Astrocyte (in vitro differentiated cells and primary cell): ENCODE measurements at regions not wholly inside any gene's neighbourhood (a gene's known extent, or its start where the extent isn't known, plus 50 kb on each side); places are given as distances from the start of the nearest gene placed in this dataset.

ENCODE experiments used
- DNase-seq: peaks from one replicate; pipeline ENCODE4 v3.0.0-alpha.2; 2010; ENCODE audit warnings: low read depth
- FAIRE-seq: peaks from 2 replicates; lab custom pipeline; 2011; peaks lifted over from hg19 to GRCh38; lab: Jason Lieb, UNC
- H2AFZ ChIP-seq: 2 replicates; pipeline ENCODE4 v1.6.0; 2012; ENCODE audit warnings: low read depth, low read length, inconsistent platforms
- H3K27ac ChIP-seq: 2 replicates; pipeline ENCODE4 v1.5.1; 2011; ENCODE audit warnings: low read depth, low read length, inconsistent platforms
- H3K27me3 ChIP-seq: 2 replicates; pipeline ENCODE4 v1.6.0; 2011; ENCODE audit warnings: low read length, inconsistent platforms; ENCODE audit not compliant: insufficient read depth
- H3K36me3 ChIP-seq: 2 replicates; pipeline ENCODE4 v1.5.1; 2011; ENCODE audit warnings: low read length, inconsistent platforms; ENCODE audit not compliant: insufficient read depth
- H3K4me1 ChIP-seq: 2 replicates; pipeline ENCODE4 v1.5.1; 2011; ENCODE audit warnings: low read length, inconsistent platforms; ENCODE audit not compliant: insufficient read depth
- H3K4me2 ChIP-seq: 2 replicates; pipeline ENCODE4 v1.6.0; 2012; ENCODE audit warnings: low read length, inconsistent platforms
- H3K4me3 ChIP-seq: 2 replicates; pipeline ENCODE4 v1.5.1; 2011; ENCODE audit warnings: low read depth, mild to moderate bottlenecking, low read length, inconsistent platforms; ENCODE audit not compliant: insufficient read depth
- H3K79me2 ChIP-seq: 2 replicates; pipeline ENCODE4 v1.6.0; 2012; ENCODE audit warnings: mild to moderate bottlenecking, low read length, inconsistent platforms; ENCODE audit not compliant: insufficient read depth
- H3K9ac ChIP-seq: 2 replicates; pipeline ENCODE4 v1.6.0; 2012; ENCODE audit warnings: mild to moderate bottlenecking, low read length, inconsistent platforms
- H3K9me3 ChIP-seq: 2 replicates; pipeline ENCODE4 v1.5.1; 2012; ENCODE audit warnings: low read depth, mild to moderate bottlenecking, low read length, inconsistent platforms; ENCODE audit not compliant: insufficient read depth
- H4K20me1 ChIP-seq: 2 replicates; pipeline ENCODE4 v1.6.0; 2012; ENCODE audit warnings: low read length, inconsistent platforms; ENCODE audit not compliant: insufficient read depth
- H3K27ac Mint-ChIP-seq: one replicate; pipeline ENCODE4 v1.8.0; 2021; ENCODE audit warnings: mild to moderate bottlenecking, mixed read lengths; ENCODE audit not compliant: unreplicated experiment
- H3K27me3 Mint-ChIP-seq: one replicate; pipeline ENCODE4 v1.8.0; 2021; ENCODE audit warnings: low read depth, mixed read lengths; ENCODE audit not compliant: unreplicated experiment
- H3K36me3 Mint-ChIP-seq: one replicate; pipeline ENCODE4 v1.8.0; 2021; ENCODE audit warnings: low read depth, mixed read lengths; ENCODE audit not compliant: unreplicated experiment
- H3K4me1 Mint-ChIP-seq: one replicate; pipeline ENCODE4 v1.8.0; 2021; ENCODE audit warnings: low read depth, mixed read lengths; ENCODE audit not compliant: unreplicated experiment
- H3K4me3 Mint-ChIP-seq: one replicate; pipeline ENCODE4 v1.8.0; 2021; ENCODE audit warnings: mild to moderate bottlenecking, moderate library complexity, mixed read lengths; ENCODE audit not compliant: unreplicated experiment
- H3K9me3 Mint-ChIP-seq: one replicate; pipeline ENCODE4 v1.8.0; 2021; ENCODE audit warnings: mild to moderate bottlenecking, mixed read lengths; ENCODE audit not compliant: unreplicated experiment
- CTCF ChIP-seq: IDR thresholded peaks from 2 replicates; pipeline ENCODE4 v1.5.1; 2011; ENCODE audit warnings: low read depth, mild to moderate bottlenecking, inconsistent platforms, low read length, moderate library complexity; ENCODE audit not compliant: insufficient read depth
- EZH2 ChIP-seq: IDR thresholded peaks from 2 replicates; pipeline ENCODE4 v1.6.1; 2012; ENCODE audit warnings: mild to moderate bottlenecking, low read length, inconsistent platforms; ENCODE audit not compliant: insufficient read depth

GRCh38 chr11:115557681-115558080, 53.5 kb upstream of the CADM1 start:
- Histone ChIP-seq H3K4me2 (no peak overlapping the region), H3K9ac (no peak overlapping the region), H3K27ac (no peak overlapping the region), H3K36me3 (no peaks in the 10 kb centered on the region), H3K27me3 (no peaks in the 10 kb centered on the region), H3K4me3 (no peak overlapping the region), H3K4me1 (no peaks in the 10 kb centered on the region), H3K79me2 (no peaks in the 10 kb centered on the region), H3K9me3 (no peaks in the 10 kb centered on the region), H2AFZ (no peak overlapping the region), H4K20me1 (no peaks in the 10 kb centered on the region)
- FAIRE-seq (no peak), DNase-seq (no peak)
- H3K9me3 Mint-ChIP-seq: peaks cover 3% of the 10 kb centered on the region
- peaks cover 15% of the 10 kb centered on the region for H3K27me3 Mint-ChIP-seq
- TF ChIP-seq CTCF (no peak), EZH2 (no peak)
- no peak overlapping the region for H3K27ac Mint-ChIP-seq
- no peaks in the 10 kb centered on the region for H3K36me3 Mint-ChIP-seq
- H3K4me1 Mint-ChIP-seq: peaks cover 6% of the 10 kb centered on the region
- H3K4me3 Mint-ChIP-seq: no peak overlapping the region

GRCh38 chr11:115556984-115557383, 52.8 kb upstream of the CADM1 start:
- no peak overlapping the region for H3K4me3 Mint-ChIP-seq
- Histone ChIP-seq H3K79me2 (no peaks in the 10 kb centered on the region), H3K36me3 (no peaks in the 10 kb centered on the region), H3K4me1 (no peaks in the 10 kb centered on the region), H3K4me3 (no peak overlapping the region), H3K27ac (no peak overlapping the region), H3K9me3 (no peaks in the 10 kb centered on the region), H4K20me1 (no peaks in the 10 kb centered on the region), H3K27me3 (no peaks in the 10 kb centered on the region), H3K4me2 (no peak overlapping the region), H2AFZ (no peak overlapping the region), H3K9ac (no peak overlapping the region)
- H3K36me3 Mint-ChIP-seq: no peaks in the 10 kb centered on the region
- DNase-seq: no peak
- peaks cover 6% of the 10 kb centered on the region for H3K4me1 Mint-ChIP-seq
- peaks cover 2% of the 10 kb centered on the region for H3K9me3 Mint-ChIP-seq
- H3K27me3 Mint-ChIP-seq: peaks cover 12% of the 10 kb centered on the region
- no peak for FAIRE-seq
- TF ChIP-seq CTCF (no peak), EZH2 (no peak)
- no peak overlapping the region for H3K27ac Mint-ChIP-seq

- peaks cover 2% of the 10 kb centered on the region for H3K9me3 Mint-ChIP-seq
- Histone ChIP-seq H3K36me3 (no peaks in the 10 kb centered on the region), H4K20me1 (no peaks in the 10 kb centered on the region), H3K4me2 (no peak overlapping the region), H3K27ac (no peak overlapping the region), H3K4me1 (no peaks in the 10 kb centered on the region), H3K27me3 (no peaks in the 10 kb centered on the region), H3K79me2 (no peaks in the 10 kb centered on the region), H3K9me3 (no peaks in the 10 kb centered on the region), H2AFZ (no peak overlapping the region), H3K9ac (no peak overlapping the region), H3K4me3 (no peak overlapping the region)
- no peak overlapping the region for H3K27ac Mint-ChIP-seq
- peak; percentile 12 for DNase-seq
- no peak overlapping the region for H3K4me3 Mint-ChIP-seq
- TF ChIP-seq EZH2 (no peak), CTCF (no peak)
- peaks cover 6% of the 10 kb centered on the region for H3K4me1 Mint-ChIP-seq
- no peak for FAIRE-seq
- H3K27me3 Mint-ChIP-seq: no peaks in the 10 kb centered on the region
- H3K36me3 Mint-ChIP-seq: no peaks in the 10 kb centered on the region
Measured at GRCh38 chr11:115555336-115556090, 51.3 kb upstream of the CADM1 start.
